ENCODE measurements at regions not wholly inside any gene's neighbourhood (a gene's known extent, or its start where the extent isn't known, plus 50 kb on each side); places are given as distances from the start of the nearest gene placed in this dataset.

DNA sequence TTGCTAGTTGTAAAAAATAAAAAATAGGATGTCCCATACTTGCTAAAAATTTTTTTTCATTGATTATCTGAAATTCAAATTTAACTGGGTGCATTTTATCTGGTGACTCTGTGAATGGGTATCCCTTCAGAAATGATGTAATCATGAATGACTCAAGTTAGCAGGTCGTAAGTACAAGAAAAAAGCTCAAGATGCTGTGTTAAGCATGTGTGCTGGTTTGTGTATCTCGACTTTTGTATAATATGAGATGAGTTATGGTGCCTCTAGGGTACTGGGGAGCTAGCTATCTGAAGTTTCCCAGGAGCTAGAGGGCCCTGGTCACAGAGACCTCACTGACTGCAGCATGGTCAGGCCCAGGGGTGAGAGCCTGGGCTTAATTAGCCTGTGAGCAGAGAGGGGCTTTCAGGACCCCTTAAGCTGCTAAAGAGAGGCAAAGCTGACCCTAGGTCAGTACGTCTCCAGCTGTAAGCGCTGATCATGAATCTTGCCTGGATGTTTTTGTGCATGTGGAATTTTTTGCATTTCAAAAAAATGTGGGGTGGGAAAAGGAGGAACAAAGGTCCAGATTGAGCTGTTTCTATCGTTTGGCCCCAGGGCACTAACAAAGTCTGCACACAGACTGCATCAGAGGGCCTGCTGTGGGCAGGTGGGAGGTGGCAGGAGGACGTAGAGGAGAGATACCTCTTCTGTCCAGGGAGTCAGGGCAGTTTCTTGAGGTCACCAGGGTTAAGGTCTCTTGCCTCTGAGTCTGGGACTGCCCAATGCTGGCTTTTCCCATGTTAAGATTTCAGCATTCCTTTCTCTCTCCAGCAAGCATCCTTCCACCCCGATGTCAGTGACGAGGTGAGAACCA lies 233.2 kb upstream of the TPM1 start:
- H3K9me3 ChIP-seq (ENCODE audit: control insufficient read depth, insufficient read depth, low read length), result no peaks in the 10 kb centered on the region
- H3K27me3 ChIP-seq (ENCODE audit: control insufficient read depth, insufficient read depth, low read length), result no peaks in the 10 kb centered on the region
- H3K36me3 ChIP-seq (ENCODE audit: control insufficient read depth, insufficient read depth, low read length), result peaks cover 34% of the 10 kb centered on the region
- H3K4me1 ChIP-seq (ENCODE audit: control insufficient read depth, insufficient read depth, low read length), result peaks cover 7% of the 10 kb centered on the region
- no peak overlapping the region for H3K4me3 ChIP-seq (ENCODE audit: low read depth, low read length)
- no peak overlapping the region for H3K27ac ChIP-seq (ENCODE audit: low read depth, low read length)
- DNase-seq (ENCODE audit: low read depth in 4 of 6, low spot score in 6 of 6), result no peak
- 77% methylated on average over 7 of the region's 8 CpGs for WGBS (ENCODE audit: insufficient coverage)

DNA sequence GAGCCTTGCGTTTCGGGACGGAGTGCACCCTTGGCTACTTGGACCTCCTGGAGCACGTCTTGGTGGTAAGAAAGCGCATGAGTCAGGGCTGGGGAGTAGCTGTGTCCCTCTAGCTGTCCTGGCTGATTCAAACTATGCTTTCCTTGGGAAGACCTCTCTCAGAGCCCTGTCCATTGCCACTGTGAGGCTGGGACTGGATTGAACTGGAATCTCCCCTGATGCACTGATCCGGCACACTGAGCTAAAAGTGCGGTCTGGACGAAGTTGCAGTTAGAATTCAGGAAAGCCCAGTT lies 232.6 kb upstream of the TPM1 start:
- no peaks in the 10 kb centered on the region for H3K27me3 ChIP-seq (ENCODE audit: control insufficient read depth, insufficient read depth, low read length)
- no peak for DNase-seq (ENCODE audit: low read depth in 4 of 6, low spot score in 6 of 6)
- H3K27ac ChIP-seq (ENCODE audit: low read depth, low read length), result no peak overlapping the region
- no peak overlapping the region for H3K4me3 ChIP-seq (ENCODE audit: low read depth, low read length)
- H3K4me1 ChIP-seq (ENCODE audit: control insufficient read depth, insufficient read depth, low read length), result peaks cover 7% of the 10 kb centered on the region
- H3K9me3 ChIP-seq (ENCODE audit: control insufficient read depth, insufficient read depth, low read length), result no peaks in the 10 kb centered on the region
- peaks cover 34% of the 10 kb centered on the region for H3K36me3 ChIP-seq (ENCODE audit: control insufficient read depth, insufficient read depth, low read length)
- WGBS (ENCODE audit: insufficient coverage), result 95% methylated on average over 8 of the region's 8 CpGs

DNA sequence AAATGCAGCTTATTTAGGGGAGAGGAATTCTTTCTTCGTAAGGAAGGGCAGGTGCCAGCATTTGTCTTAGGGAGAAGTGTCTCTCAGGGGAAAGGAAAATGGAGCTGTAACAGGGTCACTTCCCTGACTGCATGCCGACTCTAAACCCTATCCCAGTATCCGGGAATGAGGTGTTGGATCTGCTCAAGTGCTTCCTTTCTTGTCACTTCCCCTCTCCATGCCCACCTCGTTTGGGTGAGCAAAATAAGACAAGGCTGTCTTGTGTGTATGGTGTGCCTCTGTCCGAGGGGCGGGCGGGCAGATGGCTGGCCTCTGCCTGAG lies 230.1 kb upstream of the TPM1 start:
- H3K4me1 ChIP-seq (ENCODE audit: control insufficient read depth, insufficient read depth, low read length), result peaks cover 7% of the 10 kb centered on the region
- H3K9me3 ChIP-seq (ENCODE audit: control insufficient read depth, insufficient read depth, low read length), result no peaks in the 10 kb centered on the region
- no peak overlapping the region for H3K4me3 ChIP-seq (ENCODE audit: low read depth, low read length)
- H3K27me3 ChIP-seq (ENCODE audit: control insufficient read depth, insufficient read depth, low read length), result no peaks in the 10 kb centered on the region
- no CpG with 5 or more reads among the region's 7 CpGs for WGBS (ENCODE audit: insufficient coverage)
- no peak overlapping the region for H3K27ac ChIP-seq (ENCODE audit: low read depth, low read length)
- no peak for DNase-seq (ENCODE audit: low read depth in 4 of 6, low spot score in 6 of 6)
- H3K36me3 ChIP-seq (ENCODE audit: control insufficient read depth, insufficient read depth, low read length), result peaks cover 19% of the 10 kb centered on the region

DNA sequence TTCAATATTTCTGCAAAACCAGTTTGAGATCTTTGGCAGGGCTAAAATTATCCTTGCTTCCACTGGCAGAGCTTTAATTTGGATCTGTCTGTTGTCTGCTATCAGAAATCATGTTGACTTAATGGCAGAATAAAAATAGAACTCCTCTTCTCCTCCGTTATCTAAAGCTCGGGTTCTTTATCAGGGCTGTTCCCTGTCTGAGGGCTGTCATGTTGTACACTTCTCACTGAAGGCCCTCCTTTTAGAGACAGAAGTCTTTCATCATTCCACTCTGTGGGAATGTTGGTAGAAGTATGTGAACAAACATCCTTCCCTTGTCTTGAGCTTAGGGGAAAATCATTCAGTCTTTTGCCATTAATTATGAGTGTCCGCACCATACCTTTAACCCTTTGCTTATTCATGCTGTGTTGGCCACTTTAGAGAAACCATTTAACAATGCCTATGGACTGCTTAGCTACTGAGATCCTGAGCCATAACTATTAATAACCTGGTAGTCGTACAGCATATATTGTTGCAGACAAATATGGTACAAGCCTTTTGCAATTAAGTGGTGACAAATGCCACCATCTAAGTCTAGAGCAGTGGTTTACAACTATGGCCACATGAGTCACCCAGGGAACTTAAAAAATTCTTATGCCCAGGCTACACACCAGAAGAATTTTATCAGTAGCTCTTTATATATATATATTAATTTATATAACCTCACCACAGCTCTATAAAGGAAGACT lies 226.0 kb upstream of the TPM1 start:
- Histone ChIP-seq H3K4me3 (ENCODE audit: low read depth, low read length) (no peak overlapping the region), H3K27ac (ENCODE audit: low read depth, low read length) (no peak overlapping the region), H3K9me3 (ENCODE audit: control insufficient read depth, insufficient read depth, low read length) (no peaks in the 10 kb centered on the region), H3K27me3 (ENCODE audit: control insufficient read depth, insufficient read depth, low read length) (no peaks in the 10 kb centered on the region), H3K4me1 (ENCODE audit: control insufficient read depth, insufficient read depth, low read length) (no peaks in the 10 kb centered on the region), H3K36me3 (ENCODE audit: control insufficient read depth, insufficient read depth, low read length) (peaks cover 14% of the 10 kb centered on the region)
- WGBS (ENCODE audit: insufficient coverage), result no CpG with 5 or more reads among the region's 4 CpGs
- DNase-seq (ENCODE audit: low read depth in 4 of 6, low spot score in 6 of 6), result peak in 1 of 6 donors; percentile 36

GRCh38 chr15:62818691-62819090 lies 223.9 kb upstream of the TPM1 start:
- no CpG with 5 or more reads among the region's 1 CpG for WGBS (ENCODE audit: insufficient coverage)
- no peaks in the 10 kb centered on the region for H3K9me3 ChIP-seq (ENCODE audit: control insufficient read depth, insufficient read depth, low read length)

GRCh38 chr15:62821384-62822131 lies 221.0 kb upstream of the TPM1 start:
- WGBS (ENCODE audit: insufficient coverage), result 89% methylated on average over 4 of the region's 10 CpGs
- Histone ChIP-seq H3K9me3 (ENCODE audit: control insufficient read depth, insufficient read depth, low read length) (no peaks in the 10 kb centered on the region), H3K27ac (ENCODE audit: low read depth, low read length) (no peak overlapping the region), H3K4me1 (ENCODE audit: control insufficient read depth, insufficient read depth, low read length) (no peaks in the 10 kb centered on the region), H3K36me3 (ENCODE audit: control insufficient read depth, insufficient read depth, low read length) (peaks cover 9% of the 10 kb centered on the region), H3K27me3 (ENCODE audit: control insufficient read depth, insufficient read depth, low read length) (no peaks in the 10 kb centered on the region), H3K4me3 (ENCODE audit: low read depth, low read length) (no peak overlapping the region)
- DNase-seq (ENCODE audit: low read depth in 4 of 6, low spot score in 6 of 6), result no peak

More at GRCh38 chr15:62818691-62819090, 223.9 kb upstream of the TPM1 start:
- DNase-seq (ENCODE audit: low read depth in 4 of 6, low spot score in 6 of 6), result no peak
- no peaks in the 10 kb centered on the region for H3K27me3 ChIP-seq (ENCODE audit: control insufficient read depth, insufficient read depth, low read length)
- no peak overlapping the region for H3K27ac ChIP-seq (ENCODE audit: low read depth, low read length)
- no peak overlapping the region for H3K4me3 ChIP-seq (ENCODE audit: low read depth, low read length)
- H3K4me1 ChIP-seq (ENCODE audit: control insufficient read depth, insufficient read depth, low read length), result no peaks in the 10 kb centered on the region
- peaks cover 9% of the 10 kb centered on the region for H3K36me3 ChIP-seq (ENCODE audit: control insufficient read depth, insufficient read depth, low read length)

GRCh38 chr15:62822228-62822627 lies 220.3 kb upstream of the TPM1 start:
- WGBS (ENCODE audit: insufficient coverage), result 100% methylated on average over 4 of the region's 4 CpGs
- Histone ChIP-seq H3K4me3 (ENCODE audit: low read depth, low read length) (no peak overlapping the region), H3K27ac (ENCODE audit: low read depth, low read length) (no peak overlapping the region), H3K9me3 (ENCODE audit: control insufficient read depth, insufficient read depth, low read length) (no peaks in the 10 kb centered on the region), H3K27me3 (ENCODE audit: control insufficient read depth, insufficient read depth, low read length) (no peaks in the 10 kb centered on the region), H3K36me3 (ENCODE audit: control insufficient read depth, insufficient read depth, low read length) (peaks cover 9% of the 10 kb centered on the region), H3K4me1 (ENCODE audit: control insufficient read depth, insufficient read depth, low read length) (no peaks in the 10 kb centered on the region)
- DNase-seq (ENCODE audit: low read depth in 4 of 6, low spot score in 6 of 6), result no peak

DNA sequence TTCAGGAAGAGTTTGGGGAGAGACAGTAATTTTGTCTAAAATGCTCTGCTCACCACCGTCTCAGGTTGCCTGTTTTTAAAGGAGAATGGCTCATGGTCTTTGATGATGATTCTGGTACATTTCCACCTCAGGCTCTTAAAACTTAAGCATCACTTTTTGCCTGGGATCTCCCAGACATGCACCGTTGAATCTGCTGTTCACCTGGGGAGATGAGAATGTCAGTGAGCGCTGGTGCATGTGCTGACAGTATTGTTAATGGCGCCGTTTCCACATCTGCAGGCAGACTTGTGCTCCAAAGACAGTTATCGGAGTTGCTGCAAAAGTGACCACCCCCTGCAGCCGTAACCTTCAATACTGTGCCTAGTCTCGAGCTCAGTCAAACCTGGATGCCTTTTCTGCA lies 219.0 kb upstream of the TPM1 start:
- 73% methylated on average over 4 of the region's 8 CpGs for WGBS (ENCODE audit: insufficient coverage)
- H3K9me3 ChIP-seq (ENCODE audit: control insufficient read depth, insufficient read depth, low read length), result no peaks in the 10 kb centered on the region
- peak in 1 of 6 donors; percentile 62 for DNase-seq (ENCODE audit: low read depth in 4 of 6, low spot score in 6 of 6)
- no peak overlapping the region for H3K4me3 ChIP-seq (ENCODE audit: low read depth, low read length)
- H3K4me1 ChIP-seq (ENCODE audit: control insufficient read depth, insufficient read depth, low read length), result no peaks in the 10 kb centered on the region
- no peak overlapping the region for H3K27ac ChIP-seq (ENCODE audit: low read depth, low read length)
- peaks cover 9% of the 10 kb centered on the region for H3K36me3 ChIP-seq (ENCODE audit: control insufficient read depth, insufficient read depth, low read length)
- no peaks in the 10 kb centered on the region for H3K27me3 ChIP-seq (ENCODE audit: control insufficient read depth, insufficient read depth, low read length)

DNA sequence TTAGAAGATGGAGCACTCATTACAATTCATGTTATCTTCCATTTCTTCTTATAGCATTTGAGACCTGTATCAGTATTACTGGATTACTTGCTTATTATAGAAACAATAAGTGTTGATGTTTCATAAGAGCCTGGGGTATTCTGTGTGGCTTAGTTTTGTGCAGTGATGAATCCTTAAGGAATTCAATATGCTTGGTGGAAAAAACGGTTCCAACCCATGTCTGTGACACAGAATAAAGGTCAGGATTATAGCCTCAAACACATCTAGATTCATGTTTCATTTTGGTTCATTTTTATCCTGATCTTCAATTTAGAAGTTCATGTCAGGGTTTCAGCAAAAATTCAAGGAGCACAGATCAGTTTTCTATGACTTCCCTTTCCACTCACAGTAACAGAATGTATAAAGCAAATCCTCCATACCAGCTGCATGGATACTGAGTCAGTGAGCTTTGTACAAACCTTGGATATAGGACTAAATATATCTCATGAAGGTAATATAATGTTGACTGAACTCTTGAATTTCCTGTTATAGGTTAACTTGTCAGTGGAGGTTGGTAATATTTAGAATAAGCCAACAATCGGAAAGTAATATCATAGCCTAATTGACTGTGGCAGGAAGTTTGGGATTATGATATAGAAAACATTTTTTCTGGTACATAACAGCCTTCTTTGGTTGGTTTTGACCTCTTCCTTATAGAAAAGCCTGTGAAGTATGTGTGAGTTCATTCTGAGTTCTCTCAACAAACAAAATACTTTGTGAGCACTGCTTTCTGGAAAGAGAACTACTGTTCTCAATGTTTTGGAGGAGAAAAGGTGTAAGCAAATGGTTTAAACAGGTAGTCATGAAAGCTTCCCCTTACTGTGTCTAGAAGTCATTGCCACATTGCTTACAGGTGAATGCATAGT lies 218.2 kb upstream of the TPM1 start:
- no peak overlapping the region for H3K4me3 ChIP-seq (ENCODE audit: low read depth, low read length)
- H3K4me1 ChIP-seq (ENCODE audit: control insufficient read depth, insufficient read depth, low read length), result no peaks in the 10 kb centered on the region
- peaks cover 7% of the 10 kb centered on the region for H3K36me3 ChIP-seq (ENCODE audit: control insufficient read depth, insufficient read depth, low read length)
- no peak overlapping the region for H3K27ac ChIP-seq (ENCODE audit: low read depth, low read length)
- WGBS (ENCODE audit: insufficient coverage), result 100% methylated on average over 1 of the region's 2 CpGs
- DNase-seq (ENCODE audit: low read depth in 4 of 6, low spot score in 6 of 6), result no peak
- H3K9me3 ChIP-seq (ENCODE audit: control insufficient read depth, insufficient read depth, low read length), result no peaks in the 10 kb centered on the region
- no peaks in the 10 kb centered on the region for H3K27me3 ChIP-seq (ENCODE audit: control insufficient read depth, insufficient read depth, low read length)
